Endothelial cell of umbilical vein (primary cell): ENCODE measurements at regions not wholly inside any gene's neighbourhood (a gene's known extent, or its start where the extent isn't known, plus 50 kb on each side); places are given as distances from the start of the nearest gene placed in this dataset.

ENCODE experiments used
- CTCF ChIP-seq, 2 donors: IDR thresholded peaks; 1 replicate in 1 of 2; 2 replicates in 1 of 2; pipeline ENCODE4 v1.5.1; 2011; ENCODE audit warnings: low read length in 2 of 2, mild to moderate bottlenecking in 2 of 2, moderate library complexity in 2 of 2, control low read depth in 1 of 2, inconsistent platforms in 1 of 2, low read depth in 1 of 2; ENCODE audit not compliant: insufficient read depth in 1 of 2; ENCODE audit errors: extremely low read depth in 1 of 2
- EZH2 ChIP-seq: IDR thresholded peaks from 2 replicates; pipeline ENCODE4 v1.6.1; 2012; ENCODE audit warnings: borderline replicate concordance, low read depth, mild to moderate bottlenecking, moderate library complexity, low read length, inconsistent platforms; ENCODE audit not compliant: severe bottlenecking
- FOS ChIP-seq: IDR thresholded peaks from 2 replicates; pipeline ENCODE4 v1.6.1; 2011; ENCODE audit warnings: mild to moderate bottlenecking, low read length, moderate library complexity, borderline replicate concordance; ENCODE audit not compliant: insufficient read depth
- JUN ChIP-seq: IDR thresholded peaks from 2 replicates; pipeline ENCODE4 v1.6.1; 2011; ENCODE audit warnings: borderline replicate concordance, low read depth; ENCODE audit not compliant: insufficient read length, insufficient read depth
- POLR2A ChIP-seq: IDR thresholded peaks from 2 replicates; pipeline ENCODE4 v1.6.1; 2012; ENCODE audit warnings: low read depth, mild to moderate bottlenecking, control low read depth, low read length
- POLR2AphosphoS5 ChIP-seq: IDR thresholded peaks from 2 replicates; pipeline ENCODE4 v1.6.1; 2012; ENCODE audit warnings: low read depth, mild to moderate bottlenecking, control low read depth, low read length, moderate library complexity; ENCODE audit not compliant: insufficient read depth
- TF ChIP-seq, protein P1 (sequence below): IDR thresholded peaks from 2 replicates; pipeline ENCODE4 v1.6.1; 2011; ENCODE audit not compliant: insufficient read depth, insufficient read length

DNA sequence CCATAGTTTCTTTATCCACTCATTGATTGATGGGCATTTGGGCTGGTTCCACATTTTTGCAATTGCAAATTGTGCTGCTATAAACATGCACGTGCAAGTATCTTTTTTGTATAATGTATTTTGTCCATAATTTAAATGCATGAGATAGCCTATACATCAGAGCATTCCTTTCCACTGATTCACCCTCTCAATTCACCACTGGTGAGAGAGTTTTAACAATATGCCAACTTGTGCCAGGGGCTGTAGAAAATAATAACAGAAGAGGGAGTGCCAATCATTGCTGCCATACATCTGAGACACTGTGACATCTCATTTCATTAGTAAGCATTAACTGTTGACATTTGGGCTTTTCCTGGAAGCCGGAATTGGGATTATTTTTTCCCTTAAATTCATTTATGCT is 125.1 kb downstream of the RAP2A start:
- TF ChIP-seq CTCF (IDR thresholded peaks at IDR 0.05; ENCODE audit: extremely low read depth in 1 of 2, insufficient read depth in 1 of 2, low read depth in 1 of 2, low read length in 2 of 2) (no peak), POLR2AphosphoS5 (no peak), JUN (no peak), FOS (no peak), POLR2A (no peak), EZH2 (no peak)
- TF ChIP-seq, protein P1, sequence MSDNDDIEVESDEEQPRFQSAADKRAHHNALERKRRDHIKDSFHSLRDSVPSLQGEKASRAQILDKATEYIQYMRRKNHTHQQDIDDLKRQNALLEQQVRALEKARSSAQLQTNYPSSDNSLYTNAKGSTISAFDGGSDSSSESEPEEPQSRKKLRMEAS = no peak
